AG04450 (cell line): ENCODE measurements at regions not wholly inside any gene's neighbourhood (a gene's known extent, or its start where the extent isn't known, plus 50 kb on each side); places are given as distances from the start of the nearest gene placed in this dataset.

ENCODE experiments used
- CTCF ChIA-PET: fragments of 300-600, 350-600 bp; formaldehyde crosslinking; extraction: SDS; loops from one replicate; lab custom pipeline; 2022; ENCODE audit warnings: antibody characterized with exemption, inconsistent platforms; lab: Charles Lee
- POLR2A ChIA-PET: fragments of 350-600 bp; formaldehyde crosslinking; extraction: SDS; loops from one replicate; lab custom pipeline; 2021; ENCODE audit warnings: antibody characterized with exemption, inconsistent platforms; lab: Yijun Ruan, JAX
- DNase-seq: peaks from one replicate; pipeline ENCODE4 v3.0.0-alpha.2; 2011; ENCODE audit warnings: low read depth, low spot score
- H3K27ac ChIP-seq: one replicate; pipeline ENCODE4 v1.5.1; 2012; ENCODE audit warnings: low read depth, low read length, control low read depth
- H3K27me3 ChIP-seq: one replicate; pipeline ENCODE4 v1.6.0; 2012; ENCODE audit warnings: low read length; ENCODE audit not compliant: control insufficient read depth, insufficient read depth
- H3K4me3 ChIP-seq: 2 replicates; pipeline ENCODE4 v1.5.1; 2011; ENCODE audit warnings: mild to moderate bottlenecking, low read depth, low read length, control low read depth
- H3K9me3 ChIP-seq: 2 replicates; pipeline ENCODE4 v1.5.1; 2012; ENCODE audit warnings: low read length; ENCODE audit not compliant: control insufficient read depth, insufficient read depth
- CTCF ChIP-seq: IDR thresholded peaks from 2 replicates; pipeline ENCODE4 v1.5.1; 2011; ENCODE audit warnings: low read depth, low read length, control low read depth, inconsistent platforms

GRCh38 chr7:115822801-115823200 is 207.8 kb downstream of the TFEC start:
- no peak for DNase-seq
- no peaks in the 10 kb centered on the region for H3K9me3 ChIP-seq
- POLR2A ChIA-PET = no interaction called here
- no peak overlapping the region for H3K4me3 ChIP-seq
- CTCF ChIA-PET = interaction anchor here (0.9 kb wide), 1 partner anchor 29 kb away, joined by 3 read pairs; no protein-coding TSS in a partner anchor
- TF ChIP-seq CTCF = no peak
- H3K27me3 ChIP-seq = no peaks in the 10 kb centered on the region
- no peak overlapping the region for H3K27ac ChIP-seq

GRCh38 chr7:115822380-115822779 is 208.2 kb downstream of the TFEC start:
- H3K27ac ChIP-seq = no peak overlapping the region
- no peak for DNase-seq
- no peak for TF ChIP-seq CTCF
- ChIA-PET CTCF (interaction anchor here (0.9 kb wide), 1 partner anchor 29 kb away, joined by 3 read pairs; no protein-coding TSS in a partner anchor), POLR2A (no interaction called here)
- H3K9me3 ChIP-seq = no peaks in the 10 kb centered on the region
- no peaks in the 10 kb centered on the region for H3K27me3 ChIP-seq
- H3K4me3 ChIP-seq = no peak overlapping the region

- ChIA-PET POLR2A (no interaction called here), CTCF (interaction anchor here (0.6 to 1.3 kb wide), 2 partner anchors 34 to 766 kb away, joined by 3 to 4 read pairs; no protein-coding TSS in a partner anchor)
- Histone ChIP-seq H3K27me3 (no peaks in the 10 kb centered on the region), H3K4me3 (no peak overlapping the region), H3K9me3 (no peaks in the 10 kb centered on the region), H3K27ac (no peak overlapping the region)
- DNase-seq = no peak
- no peak for TF ChIP-seq CTCF
Observed at GRCh38 chr7:115816318-115816974, 214.1 kb downstream of the TFEC start.

- no peak for TF ChIP-seq CTCF
- POLR2A ChIA-PET = no interaction called here
- CTCF ChIA-PET = no interaction called here
Observed at GRCh38 chr7:115812794-115813193, 217.8 kb downstream of the TFEC start.

GRCh38 chr7:115805458-115805857 is 225.1 kb downstream of the TFEC start:
- ChIA-PET POLR2A (no interaction called here), CTCF (no interaction called here)
- Histone ChIP-seq H3K9me3 (no peaks in the 10 kb centered on the region), H3K27ac (no peak overlapping the region), H3K4me3 (no peak overlapping the region), H3K27me3 (no peaks in the 10 kb centered on the region)
- no peak for DNase-seq
- TF ChIP-seq CTCF = no peak

More at GRCh38 chr7:115812794-115813193, 217.8 kb downstream of the TFEC start:
- Histone ChIP-seq H3K9me3 (no peaks in the 10 kb centered on the region), H3K4me3 (no peak overlapping the region), H3K27me3 (no peaks in the 10 kb centered on the region), H3K27ac (no peak overlapping the region)
- no peak for DNase-seq
